ENCODE measurements at regions not wholly inside any gene's neighbourhood (a gene's known extent, or its start where the extent isn't known, plus 50 kb on each side); places are given as distances from the start of the nearest gene placed in this dataset.

DNA sequence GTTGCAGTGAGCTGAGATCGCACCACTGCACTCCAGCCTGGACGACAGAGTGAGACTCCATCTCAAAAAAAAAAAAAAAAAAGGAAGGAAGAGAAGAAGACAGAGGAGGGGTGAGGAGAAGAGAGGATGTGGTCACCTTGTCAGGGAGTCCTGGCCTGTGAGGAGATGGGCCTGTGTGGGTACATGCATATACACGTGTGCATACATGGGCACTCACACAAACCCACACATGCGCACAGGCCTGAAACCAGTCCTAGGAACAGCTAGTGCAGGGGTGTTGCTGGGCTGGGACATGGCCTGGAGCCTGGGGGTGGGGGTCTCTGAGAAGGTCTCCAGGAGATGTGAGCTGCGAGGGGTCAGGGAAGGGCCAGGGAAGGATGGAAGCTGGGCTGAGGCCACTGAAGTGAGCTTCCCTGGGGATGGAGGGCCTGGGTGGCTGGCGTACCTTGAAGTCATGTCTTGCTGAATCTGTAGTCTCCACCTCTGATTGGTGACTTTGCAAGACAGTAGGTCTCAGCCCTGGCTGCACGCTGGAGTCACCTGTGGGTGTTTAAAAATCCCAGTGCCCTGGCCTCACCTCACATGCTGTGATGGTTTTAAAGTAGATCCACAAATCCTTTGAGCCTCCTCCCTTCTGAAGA is 72.4 kb downstream of the MRM1 start:
- 0 out of 2 replicates have a peak overlapping the region, but pooled peaks have one; percentile 18 for H2BK20ac ChIP-seq (ENCODE audit: low read length)
- no peaks in the 10 kb centered on the region for H3K23me2 ChIP-seq (ENCODE audit: low read depth, low read length)
- no peak overlapping the region for H4K5ac ChIP-seq (ENCODE audit: insufficient read length, low read depth, low read length)
- no peaks in the 10 kb centered on the region for H4K20me1 ChIP-seq (replicated peaks in 1 of 2; ENCODE audit: control insufficient read depth in 1 of 2, insufficient read depth in 2 of 2, low read length in 2 of 2)
- H3K79me2 ChIP-seq (ENCODE audit: control insufficient read depth in 1 of 2, insufficient read depth in 2 of 2, low read length in 2 of 2): no peaks in the 10 kb centered on the region
- WGBS, 2 experiments (ENCODE audit: extremely low coverage in 1 of 2, insufficient coverage in 1 of 2, insufficient read length in 1 of 2, insufficient replicate concordance in 2 of 2, low coverage in 1 of 2, low lambda C conversion rate in 2 of 2, missing lambda C conversion rate in 1 of 2): 84% methylated on average over 7 of the region's 7 CpGs; no CpG with 5 or more reads in 1 of the 2 experiments
- no peaks in the 10 kb centered on the region for H3K36me3 ChIP-seq (ENCODE audit: control insufficient read depth in 2 of 4, insufficient read depth in 4 of 4, low read length in 3 of 4)
- H2BK120ac ChIP-seq (replicated peaks; ENCODE audit: low read depth, low read length): no peak overlapping the region
- H2BK15ac ChIP-seq (ENCODE audit: low read length): no peak overlapping the region
- H2AFZ ChIP-seq (ENCODE audit: low read length): no peak overlapping the region
- H3K27me3 ChIP-seq (replicated peaks in 1 of 4; ENCODE audit: control insufficient read depth in 3 of 4, extremely low read depth in 1 of 4, insufficient read depth in 3 of 4, low read length in 3 of 4): no peaks in the 10 kb centered on the region
- H4K8ac ChIP-seq (ENCODE audit: extremely low read depth, insufficient read depth, low read length): 0 out of 2 replicates have a peak overlapping the region, but pooled peaks have one; percentile 26
- CTCF ChIA-PET (ENCODE audit: partially characterized antibody): interaction anchor here (1.6 kb wide), 1 partner anchor 82 kb away, joined by 5 read pairs; no protein-coding TSS in a partner anchor
- H3K4me2 ChIP-seq (ENCODE audit: insufficient read depth in 1 of 2, low read depth in 2 of 2, low read length in 2 of 2): no peak overlapping the region
- TF ChIP-seq BACH1 (IDR thresholded peaks at IDR 0.05; ENCODE audit: low read length): no peak
- TF ChIP-seq GABPA (IDR thresholded peaks at IDR 0.05; ENCODE audit: borderline replicate concordance, insufficient read depth, low read length): no peak
- no peak for TF ChIP-seq POU5F1 (IDR thresholded peaks at IDR 0.05; ENCODE audit: low read depth, low read length)
- FAIRE-seq (no peak), DNase-seq (ENCODE audit: low read depth in 1 of 2, low spot score in 2 of 2) (no peak)
- H3K4ac ChIP-seq (replicated peaks; ENCODE audit: insufficient read length, low read depth, low read length): no peak overlapping the region
- H3K79me1 ChIP-seq (ENCODE audit: low read depth, low read length): no peaks in the 10 kb centered on the region; the same call in 1 of the 2 replicates
- H3K23ac ChIP-seq (ENCODE audit: insufficient read length): no peak overlapping the region
- H3K9ac ChIP-seq (replicated peaks in 1 of 4; ENCODE audit: extremely low read depth in 1 of 4, low read depth in 3 of 4, low read length in 3 of 4): no peak overlapping the region
- H2AK5ac ChIP-seq (ENCODE audit: low read depth, low read length): no peak overlapping the region; the same call in 1 of the 2 replicates
- H3K18ac ChIP-seq (ENCODE audit: extremely low read depth, low read length): no peak overlapping the region
- no peak overlapping the region for H3K4me3 ChIP-seq (ENCODE audit: extremely low read depth in 1 of 4, insufficient read depth in 2 of 4, low read depth in 3 of 4, low read length in 4 of 4)
- H3K56ac ChIP-seq (replicated peaks; ENCODE audit: insufficient read length, low read depth, low read length): no peak overlapping the region
- POLR2A ChIA-PET (ENCODE audit: partially characterized antibody): no interaction called here
- H4K91ac ChIP-seq (replicated peaks; ENCODE audit: insufficient read length, low read length): no peak overlapping the region
- H2BK5ac ChIP-seq (ENCODE audit: low read depth, low read length): no peak overlapping the region
- H3K14ac ChIP-seq (ENCODE audit: insufficient read length): no peak overlapping the region
- no peaks in the 10 kb centered on the region for H3K9me3 ChIP-seq (ENCODE audit: insufficient read depth in 2 of 2, low read depth in 1 of 2, low read length in 1 of 2)
- peaks cover 0 to 3% (median 0%) of the 10 kb centered on the region in 4 experiments; a peak in 1 of 7 replicates for H3K4me1 ChIP-seq (replicated peaks in 1 of 4; ENCODE audit: control insufficient read depth in 3 of 4, insufficient read depth in 4 of 4, low read length in 3 of 4)
- no peak overlapping the region for H3K27ac ChIP-seq (ENCODE audit: low read depth, low read length)
- H2BK12ac ChIP-seq (ENCODE audit: low read depth, low read length): no peak overlapping the region
